Mucosa of descending colon (tissue), 3 donors: ENCODE measurements at regions not wholly inside any gene's neighbourhood (a gene's known extent, or its start where the extent isn't known, plus 50 kb on each side); places are given as distances from the start of the nearest gene placed in this dataset.
"Not testable (repeated sequence)": the region's sequence is repeated elsewhere in the genome, so short reads cannot be mapped to it uniquely, and the experiment has no call there.

Experiments used
- ATAC-seq: fragments of 200-7000 bp; cut with Tn5 transposase; one replicate; pipeline ENCODE4 v1.9.1; 2020; ENCODE audit warnings: mild to moderate bottlenecking, moderate library complexity
- DNase-seq, 3 donors: peaks; one replicate each; pipeline ENCODE4 v3.0.0-alpha.2; 2020
- H3K36me3 ChIP-seq: fragments of 200-600 bp; one replicate; pipeline ENCODE4 v1.8.0; 2021; ENCODE audit warnings: low read depth, mild to moderate bottlenecking
- H3K4me1 ChIP-seq: fragments of 200-600 bp; one replicate; pipeline ENCODE4 v1.8.0; 2021; ENCODE audit warnings: low read depth, mild to moderate bottlenecking
- H3K4me3 ChIP-seq: fragments of 200-600 bp; one replicate; pipeline ENCODE4 v1.8.0; 2021; ENCODE audit warnings: mild to moderate bottlenecking
- H3K9me3 ChIP-seq: fragments of 200-600 bp; one replicate; pipeline ENCODE4 v1.8.0; 2021; ENCODE audit warnings: mild to moderate bottlenecking
- intact Hi-C, 2 donors: fragments of 100-400 bp; cut with DNase I in 1 of 2; cut with micrococcal nuclease in 1 of 2; formaldehyde crosslinking; loops; one replicate each; pipeline versions ENCODE4 v1.11.0 to v1.11.1; 2022; cut with DNase I, micrococcal nuclease
- TF ChIP-seq, protein P1 (sequence below): fragments of 200-600 bp; IDR thresholded peaks from one replicate; pipeline ENCODE4 v1.8.0; 2022; ENCODE audit warnings: antibody characterized with exemption, mild to moderate bottlenecking
- donor health status: DM: no; HTN: no; CAD: no; lungs with moderate emphysema.
- donor health status: DM: no; HTN: no; CAD: no.
- donor health status: DM: no; HTN: yes; CAD: no.

DNA sequence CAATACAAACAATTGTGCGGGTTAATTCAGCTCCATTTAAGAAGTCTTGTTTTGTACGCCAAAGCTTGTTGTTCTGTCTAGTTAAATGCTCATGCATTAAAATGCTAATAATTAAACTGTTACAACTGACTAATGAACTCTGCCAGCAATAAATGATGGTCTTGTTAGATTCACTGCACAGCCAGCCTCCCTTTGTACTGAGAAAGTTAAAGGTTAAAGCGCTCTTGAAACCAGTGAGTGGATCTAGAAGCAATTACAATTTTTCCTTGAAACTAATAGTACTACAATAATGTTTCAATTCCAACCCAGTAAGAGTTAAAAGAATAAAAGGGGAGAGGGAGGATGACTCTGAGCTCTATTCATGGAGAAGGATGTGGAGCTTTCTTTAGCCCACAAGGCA lies 233.0 kb downstream of the EMX2 start:
- ATAC-seq (no peak), DNase-seq (no peak)
- intact Hi-C loops: no loop called here
- Histone ChIP-seq H3K9me3 (no peaks in the 10 kb centered on the region), H3K36me3 (no peaks in the 10 kb centered on the region), H3K4me1 (no peaks in the 10 kb centered on the region), H3K4me3 (no peak overlapping the region)
- TF ChIP-seq, protein P1, sequence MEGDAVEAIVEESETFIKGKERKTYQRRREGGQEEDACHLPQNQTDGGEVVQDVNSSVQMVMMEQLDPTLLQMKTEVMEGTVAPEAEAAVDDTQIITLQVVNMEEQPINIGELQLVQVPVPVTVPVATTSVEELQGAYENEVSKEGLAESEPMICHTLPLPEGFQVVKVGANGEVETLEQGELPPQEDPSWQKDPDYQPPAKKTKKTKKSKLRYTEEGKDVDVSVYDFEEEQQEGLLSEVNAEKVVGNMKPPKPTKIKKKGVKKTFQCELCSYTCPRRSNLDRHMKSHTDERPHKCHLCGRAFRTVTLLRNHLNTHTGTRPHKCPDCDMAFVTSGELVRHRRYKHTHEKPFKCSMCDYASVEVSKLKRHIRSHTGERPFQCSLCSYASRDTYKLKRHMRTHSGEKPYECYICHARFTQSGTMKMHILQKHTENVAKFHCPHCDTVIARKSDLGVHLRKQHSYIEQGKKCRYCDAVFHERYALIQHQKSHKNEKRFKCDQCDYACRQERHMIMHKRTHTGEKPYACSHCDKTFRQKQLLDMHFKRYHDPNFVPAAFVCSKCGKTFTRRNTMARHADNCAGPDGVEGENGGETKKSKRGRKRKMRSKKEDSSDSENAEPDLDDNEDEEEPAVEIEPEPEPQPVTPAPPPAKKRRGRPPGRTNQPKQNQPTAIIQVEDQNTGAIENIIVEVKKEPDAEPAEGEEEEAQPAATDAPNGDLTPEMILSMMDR: no peak

DNA sequence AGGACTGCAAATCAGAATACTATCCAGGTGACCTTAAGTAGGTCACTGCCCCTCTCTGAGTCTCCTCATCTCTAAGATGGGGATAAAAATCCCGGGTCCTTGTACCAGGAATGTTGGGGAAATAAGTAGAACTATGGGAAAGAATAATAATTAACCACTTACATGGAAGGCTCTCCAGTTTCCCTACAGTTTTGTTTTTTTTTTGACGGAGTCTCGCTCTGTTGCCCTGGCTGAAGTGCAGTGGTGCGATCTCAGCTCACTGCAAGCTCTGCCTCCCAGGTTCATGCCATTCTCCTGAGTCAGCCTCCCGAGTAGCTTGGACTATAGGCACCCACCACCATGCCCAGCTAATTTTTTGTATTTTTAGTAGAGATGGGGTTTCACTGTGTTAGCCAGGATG lies 234.7 kb downstream of the EMX2 start:
- H3K9me3 ChIP-seq, H3K4me1 ChIP-seq, ATAC-seq, intact Hi-C loops, H3K36me3 ChIP-seq, DNase-seq, H3K4me3 ChIP-seq: not testable (repeated sequence)

DNA sequence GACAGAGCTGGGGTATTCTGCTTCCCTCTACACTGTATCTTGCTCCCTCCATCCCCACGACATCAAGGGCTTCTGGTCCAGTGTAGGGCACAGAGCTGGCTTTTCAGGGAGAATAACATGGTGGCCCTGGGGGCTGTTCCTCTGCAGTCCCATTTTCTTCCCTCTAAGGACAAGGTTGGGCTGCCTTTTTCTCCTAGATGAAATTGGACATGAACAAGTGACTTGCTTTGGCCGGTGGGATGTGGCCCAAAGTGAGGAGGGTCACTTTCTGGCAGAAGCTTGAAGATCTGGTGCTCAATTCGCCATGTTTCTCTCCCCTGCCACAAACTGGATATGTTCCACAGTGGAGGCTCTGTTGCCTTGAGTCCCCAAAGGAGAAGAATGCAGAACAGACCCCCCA lies 235.7 kb downstream of the EMX2 start:
- Histone ChIP-seq H3K9me3 (no peaks in the 10 kb centered on the region), H3K4me3 (no peak overlapping the region), H3K36me3 (no peaks in the 10 kb centered on the region), H3K4me1 (no peaks in the 10 kb centered on the region)
- intact Hi-C loops: no loop called here
- DNase-seq (no peak), ATAC-seq (no peak)
- TF ChIP-seq, protein P1: no peak

DNA sequence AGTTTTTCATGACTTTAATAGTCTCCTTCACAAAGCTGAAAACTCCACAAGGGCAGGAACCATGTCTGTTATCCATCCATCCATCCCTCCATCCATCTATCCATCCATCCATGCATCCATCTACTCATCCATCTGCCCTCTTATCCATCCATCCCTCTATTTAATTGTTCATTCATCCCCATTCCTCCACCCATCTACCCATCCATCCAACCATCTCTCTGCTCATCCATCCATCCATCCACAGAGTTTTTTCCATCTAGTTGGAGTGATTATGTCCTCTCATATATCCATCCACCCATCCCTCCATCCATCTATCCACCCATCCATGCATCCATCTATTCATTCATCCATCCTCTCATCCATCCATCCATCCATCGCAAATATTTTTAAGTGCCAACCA lies 237.9 kb downstream of the EMX2 start:
- DNase-seq (no peak), ATAC-seq (no peak)
- Histone ChIP-seq H3K36me3 (no peaks in the 10 kb centered on the region), H3K4me3 (no peak overlapping the region), H3K4me1 (no peaks in the 10 kb centered on the region), H3K9me3 (no peaks in the 10 kb centered on the region)
- TF ChIP-seq, protein P1: no peak
- intact Hi-C loops: no loop called here

DNA sequence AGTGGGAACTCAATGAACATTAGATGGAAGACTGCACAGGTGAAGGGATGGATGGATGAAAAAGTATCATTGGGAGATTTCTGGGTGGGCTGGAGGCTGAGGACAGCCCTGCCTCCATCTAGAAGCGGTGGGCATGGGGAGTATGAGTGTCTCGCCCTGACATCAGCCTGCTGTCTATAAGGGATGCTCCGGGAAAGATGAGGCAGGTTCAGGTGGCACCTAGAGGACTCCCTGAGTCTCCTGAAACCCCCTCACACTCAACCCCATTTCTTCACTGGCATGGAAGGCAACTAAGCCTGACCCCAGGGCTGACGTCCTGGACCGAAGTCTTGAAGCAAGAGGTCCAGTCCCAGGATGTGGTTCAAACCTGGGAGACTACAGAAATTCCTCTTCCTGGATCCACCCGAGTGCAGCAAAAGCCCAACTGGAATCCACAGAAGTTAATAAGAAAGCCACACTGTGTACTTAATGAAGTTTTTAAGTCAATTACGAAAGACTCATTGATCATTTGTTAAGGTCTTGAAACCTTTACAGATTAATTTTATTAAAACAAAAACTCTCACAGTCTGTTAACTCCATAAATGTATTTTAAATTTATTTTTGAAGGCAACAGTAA lies 238.8 kb downstream of the EMX2 start:
- Histone ChIP-seq H3K4me1 (no peaks in the 10 kb centered on the region), H3K9me3 (no peaks in the 10 kb centered on the region), H3K4me3 (no peak overlapping the region), H3K36me3 (no peaks in the 10 kb centered on the region)
- ATAC-seq (no peak), DNase-seq (no peak)
- TF ChIP-seq, protein P1: no peak
- intact Hi-C loops: no loop called here

DNA sequence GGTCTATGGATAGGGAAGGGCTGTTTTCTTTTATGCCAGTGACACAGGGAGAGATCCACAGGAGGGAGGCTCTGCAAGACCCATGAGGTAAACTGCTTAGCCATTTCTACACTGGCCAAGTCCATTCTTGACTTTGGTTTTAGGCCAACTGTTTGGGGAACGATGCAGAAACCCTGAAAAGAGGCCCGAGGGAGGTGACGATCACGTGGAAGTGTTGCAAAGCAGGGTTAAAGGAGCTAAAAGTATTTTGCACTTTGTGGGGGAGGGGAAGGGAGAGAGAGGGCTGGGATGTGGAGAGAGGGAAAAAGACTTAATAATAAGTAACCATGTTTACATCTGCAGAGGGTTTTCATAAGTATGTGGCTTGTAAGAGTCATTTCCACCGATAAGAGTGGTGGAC lies 239.7 kb downstream of the EMX2 start:
- Histone ChIP-seq H3K36me3 (no peaks in the 10 kb centered on the region), H3K4me1 (no peaks in the 10 kb centered on the region), H3K4me3 (no peak overlapping the region), H3K9me3 (no peaks in the 10 kb centered on the region)
- TF ChIP-seq, protein P1: no peak
- no peak for DNase-seq
- intact Hi-C loops: no loop called here
- ATAC-seq: no peak
